GM12878 (cell line): ENCODE measurements at regions not wholly inside any gene's neighbourhood (a gene's known extent, or its start where the extent isn't known, plus 50 kb on each side); places are given as distances from the start of the nearest gene placed in this dataset.

ENCODE experiments used
- ATAC-seq: fragments of 200-7000 bp; cut with Tn5 transposase; 3 replicates; pipeline ENCODE4 v1.9.1; 2020; ENCODE audit warnings: mild to moderate bottlenecking, moderate library complexity
- BruUV-seq: library from RNA; stranded (reverse); fragments of 400-500 nt; replicated peaks from 2 replicates; lab custom pipeline; 2021; lab: Mats Ljungman, UMichigan
- CTCF ChIA-PET: fragments of 300-600 bp; sonication (Branson Sonifier 250); formaldehyde crosslinking; extraction: SDS; loops from one replicate; lab custom pipeline; 2021; ENCODE audit warnings: inconsistent platforms; lab: Yijun Ruan, JAX
- POLR2A ChIA-PET: fragments of 350-600 bp; formaldehyde crosslinking; extraction: SDS; loops from one replicate; lab custom pipeline; 2021; ENCODE audit warnings: inconsistent platforms; lab: Charles Lee
- RAD21 ChIA-PET: fragments of 300-600 bp; sonication (Branson Sonifier 250); formaldehyde crosslinking; loops from one replicate; lab custom pipeline; 2023; ENCODE audit warnings: antibody characterized with exemption; ENCODE audit not compliant: unreplicated experiment; lab: Charles Lee
- SMC1A ChIA-PET: fragments of 300-600 bp; sonication (Branson Sonifier 250); formaldehyde crosslinking; loops from one replicate; lab custom pipeline; 2023; ENCODE audit not compliant: unreplicated experiment, uncharacterized antibody; lab: Charles Lee
- DNase-seq: peaks from one replicate; pipeline ENCODE4 v3.0.0-alpha.2; 2011; ENCODE audit warnings: low read depth, low spot score
- FAIRE-seq: peaks from 3 replicates; lab custom pipeline; 2011; peaks lifted over from hg19 to GRCh38; lab: Jason Lieb, UNC
- H2AFZ ChIP-seq: 2 replicates; pipeline ENCODE4 v1.6.0; 2011; ENCODE audit warnings: low read depth, low read length, control low read depth; ENCODE audit not compliant: control insufficient read depth
- H3K27ac ChIP-seq: 2 replicates; pipeline ENCODE4 v1.5.1; 2011; ENCODE audit warnings: control low read depth; ENCODE audit not compliant: control insufficient read depth, insufficient read depth
- H3K27me3 ChIP-seq, 2 experiments: replicated peaks in 1 of 2; 2 replicates each; pipeline versions ENCODE4 v1.6.0 to v1.6.1; 2011; ENCODE audit warnings: low read length in 1 of 2; ENCODE audit not compliant: control insufficient read depth in 2 of 2, insufficient read depth in 2 of 2
- H3K36me3 ChIP-seq, 2 experiments: 2 replicates each; pipeline ENCODE4 v1.5.1; 2011; ENCODE audit warnings: low read length in 1 of 2; ENCODE audit not compliant: control insufficient read depth in 2 of 2, insufficient read depth in 2 of 2
- H3K4me1 ChIP-seq: 2 replicates; pipeline ENCODE4 v1.6.1; 2011; ENCODE audit warnings: mild to moderate bottlenecking, low read length, moderate library complexity, mixed read lengths; ENCODE audit not compliant: control insufficient read depth, insufficient read depth
- H3K4me2 ChIP-seq: 2 replicates; pipeline ENCODE4 v1.6.0; 2011; ENCODE audit warnings: control low read depth; ENCODE audit not compliant: control insufficient read depth, insufficient read depth
- H3K4me3 ChIP-seq: fragments of 200-600 bp; sonication (generic); 2 replicates; pipeline ENCODE4 v1.5.1; 2016
- H3K79me2 ChIP-seq: 2 replicates; pipeline ENCODE4 v1.6.0; 2011; ENCODE audit warnings: low read length; ENCODE audit not compliant: control insufficient read depth, insufficient read depth
- H3K9ac ChIP-seq: 2 replicates; pipeline ENCODE4 v1.8.0; 2011; ENCODE audit warnings: low read length, control low read depth, mixed read lengths; ENCODE audit not compliant: control insufficient read depth, insufficient read depth
- H3K9me3 ChIP-seq: replicated peaks from 3 replicates; pipeline ENCODE4 v1.5.1; 2011; ENCODE audit warnings: mild to moderate bottlenecking, low read length; ENCODE audit not compliant: control insufficient read depth, insufficient read depth
- H4K20me1 ChIP-seq: 2 replicates; pipeline ENCODE4 v1.6.0; 2011; ENCODE audit not compliant: control insufficient read depth, insufficient read depth
- CEBPB ChIP-seq, 2 experiments: fragments of 150-350 bp in 1 of 2; IDR thresholded peaks; 2 replicates each; pipeline ENCODE4 v1.6.1; 2012 to 2014; ENCODE audit warnings: low read depth in 2 of 2, low read length in 2 of 2, borderline replicate concordance in 1 of 2, inconsistent platforms in 1 of 2
- EP300 ChIP-seq, 2 experiments: fragments of 150-350 bp in 1 of 2; IDR thresholded peaks; 2 replicates each; pipeline ENCODE4 v1.6.1; 2011 to 2012; ENCODE audit warnings: low read depth in 2 of 2, low read length in 2 of 2, borderline replicate concordance in 1 of 2, improper control_type of control experiment in 1 of 2, inconsistent platforms in 1 of 2; ENCODE audit not compliant: control insufficient read depth in 1 of 2
- HCFC1 ChIP-seq: fragments of 150-350 bp; IDR thresholded peaks from 2 replicates; pipeline ENCODE4 v1.6.1; 2014; ENCODE audit warnings: low read length
- IRF4 ChIP-seq: IDR thresholded peaks from 2 replicates; pipeline ENCODE4 v1.6.1; 2011; ENCODE audit warnings: low read depth, low read length
- NFIC ChIP-seq: IDR thresholded peaks from 2 replicates; pipeline ENCODE4 v1.6.1; 2012; ENCODE audit warnings: low read depth, mild to moderate bottlenecking, inconsistent platforms, low read length, moderate library complexity
- STAT1 ChIP-seq: fragments of 450-650 bp; conservative IDR thresholded peaks from 2 replicates; pipeline ENCODE4 v1.6.1; 2014; ENCODE audit warnings: antibody characterized with exemption, mild to moderate bottlenecking
- TCF7 ChIP-seq: IDR thresholded peaks from 2 replicates; pipeline ENCODE4 v1.6.1; 2014; ENCODE audit warnings: antibody characterized with exemption, borderline replicate concordance
- ZBED1 ChIP-seq: IDR thresholded peaks from 2 replicates; pipeline ENCODE4 v1.6.1; 2016; ENCODE audit warnings: borderline replicate concordance
- ZNF274 ChIP-seq: IDR thresholded peaks from one replicate; pipeline ENCODE4 v1.8.0; 2011; ENCODE audit not compliant: insufficient read length, insufficient read depth
- ZNF384 ChIP-seq: IDR thresholded peaks from 2 replicates; pipeline ENCODE4 v1.6.1; 2012; ENCODE audit warnings: low read depth, mild to moderate bottlenecking, low read length, improper control_type of control experiment, borderline replicate concordance
- WGBS: methylation state at CpG from one replicate; pipeline ENCODE4 v1.1.6; 2016; ENCODE audit warnings: low lambda C conversion rate; ENCODE audit not compliant: insufficient replicate concordance, insufficient coverage; ENCODE audit errors: missing lambda C conversion rate; 5-methylcytosine and 5-hydroxymethylcytosine counted together
- in situ Hi-C: fragments of 300-500 bp; cut with MboI; formaldehyde crosslinking; loops from 9 replicates; pipeline ENCODE4 v1.14.3; 2018; ENCODE audit warnings: mixed read lengths
- intact Hi-C: fragments of 100-400 bp; cut with micrococcal nuclease; formaldehyde crosslinking; loops from one replicate; pipeline ENCODE4 v1.14.2; 2022; ENCODE audit not compliant: unreplicated experiment
- TF ChIP-seq, protein P1 (sequence below): fragments of 450-650 bp; IDR thresholded peaks from 2 replicates; pipeline ENCODE4 v1.6.1; 2016; ENCODE audit warnings: mild to moderate bottlenecking
- TF ChIP-seq, protein P2 (sequence below): fragments of 450-650 bp; IDR thresholded peaks from 2 replicates; pipeline ENCODE4 v1.6.1; 2017; ENCODE audit warnings: mild to moderate bottlenecking
- TF ChIP-seq, protein P3 (sequence below): IDR thresholded peaks from 2 replicates; pipeline ENCODE4 v1.6.1; 2012; ENCODE audit warnings: improper control_type of control experiment, low read depth, low read length; ENCODE audit not compliant: insufficient replicate concordance

DNA sequence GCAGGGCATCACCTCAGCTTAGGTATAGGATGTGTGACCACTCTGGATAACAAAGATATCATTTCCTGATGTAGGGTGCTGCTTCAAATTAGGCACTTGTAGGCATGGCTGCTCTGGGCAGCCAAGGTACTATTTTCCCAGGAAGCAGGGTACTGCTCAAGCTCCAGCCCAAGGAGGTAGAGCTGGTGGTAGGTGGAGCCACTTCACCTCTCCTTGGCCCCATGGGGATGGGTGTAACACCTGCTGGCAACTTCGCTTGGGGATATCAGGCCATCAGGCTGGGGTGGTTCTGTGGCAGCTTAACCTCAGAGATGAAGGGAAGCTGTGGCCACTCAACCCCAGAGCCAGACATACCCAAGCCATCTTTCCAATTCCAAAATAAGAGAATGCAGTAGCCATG is 147.1 kb upstream of the IGF1R start (continued):
- TF ChIP-seq, protein P1, sequence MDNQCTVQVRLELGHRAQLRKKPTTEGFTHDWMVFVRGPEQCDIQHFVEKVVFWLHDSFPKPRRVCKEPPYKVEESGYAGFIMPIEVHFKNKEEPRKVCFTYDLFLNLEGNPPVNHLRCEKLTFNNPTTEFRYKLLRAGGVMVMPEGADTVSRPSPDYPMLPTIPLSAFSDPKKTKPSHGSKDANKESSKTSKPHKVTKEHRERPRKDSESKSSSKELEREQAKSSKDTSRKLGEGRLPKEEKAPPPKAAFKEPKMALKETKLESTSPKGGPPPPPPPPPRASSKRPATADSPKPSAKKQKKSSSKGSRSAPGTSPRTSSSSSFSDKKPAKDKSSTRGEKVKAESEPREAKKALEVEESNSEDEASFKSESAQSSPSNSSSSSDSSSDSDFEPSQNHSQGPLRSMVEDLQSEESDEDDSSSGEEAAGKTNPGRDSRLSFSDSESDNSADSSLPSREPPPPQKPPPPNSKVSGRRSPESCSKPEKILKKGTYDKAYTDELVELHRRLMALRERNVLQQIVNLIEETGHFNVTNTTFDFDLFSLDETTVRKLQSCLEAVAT: no peak
- TF ChIP-seq TCF7 (no peak), HCFC1 (no peak), ZNF274 (no peak), ZBED1 (no peak)
- TF ChIP-seq, protein P2, sequence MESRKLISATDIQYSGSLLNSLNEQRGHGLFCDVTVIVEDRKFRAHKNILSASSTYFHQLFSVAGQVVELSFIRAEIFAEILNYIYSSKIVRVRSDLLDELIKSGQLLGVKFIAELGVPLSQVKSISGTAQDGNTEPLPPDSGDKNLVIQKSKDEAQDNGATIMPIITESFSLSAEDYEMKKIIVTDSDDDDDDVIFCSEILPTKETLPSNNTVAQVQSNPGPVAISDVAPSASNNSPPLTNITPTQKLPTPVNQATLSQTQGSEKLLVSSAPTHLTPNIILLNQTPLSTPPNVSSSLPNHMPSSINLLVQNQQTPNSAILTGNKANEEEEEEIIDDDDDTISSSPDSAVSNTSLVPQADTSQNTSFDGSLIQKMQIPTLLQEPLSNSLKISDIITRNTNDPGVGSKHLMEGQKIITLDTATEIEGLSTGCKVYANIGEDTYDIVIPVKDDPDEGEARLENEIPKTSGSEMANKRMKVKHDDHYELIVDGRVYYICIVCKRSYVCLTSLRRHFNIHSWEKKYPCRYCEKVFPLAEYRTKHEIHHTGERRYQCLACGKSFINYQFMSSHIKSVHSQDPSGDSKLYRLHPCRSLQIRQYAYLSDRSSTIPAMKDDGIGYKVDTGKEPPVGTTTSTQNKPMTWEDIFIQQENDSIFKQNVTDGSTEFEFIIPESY: no peak
- TF ChIP-seq, all 136 proteins: peak for 0

DNA sequence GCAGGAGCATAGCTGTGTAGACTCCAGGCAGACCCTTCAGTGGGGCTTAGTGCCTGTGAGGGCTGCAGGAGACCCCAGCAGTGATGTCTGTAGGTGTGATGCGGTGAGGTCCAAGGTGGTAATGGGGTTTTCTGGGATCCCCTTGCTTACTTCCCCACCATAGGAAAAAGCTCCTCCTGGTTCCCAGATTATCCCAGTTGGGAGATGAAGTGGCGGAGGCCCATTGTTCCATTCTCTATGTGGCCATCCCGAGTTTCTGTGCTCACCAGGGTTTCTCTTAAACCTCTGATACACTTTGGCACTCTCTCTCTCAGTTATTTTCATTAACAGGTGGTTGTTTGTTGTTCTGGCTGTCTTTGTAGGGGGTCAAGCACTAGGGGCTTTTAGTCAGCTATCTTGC is 146.7 kb upstream of the IGF1R start:
- Histone ChIP-seq H3K9me3 (no peaks in the 10 kb centered on the region; the same call in 2 of the 3 replicates), H3K4me1 (no peaks in the 10 kb centered on the region), H3K4me3 (no peak overlapping the region), H3K27me3 (no peaks in the 10 kb centered on the region; a peak in 1 of 4 replicates), H3K4me2 (no peak overlapping the region), H3K79me2 (no peaks in the 10 kb centered on the region), H4K20me1 (no peaks in the 10 kb centered on the region), H3K27ac (no peak overlapping the region), H3K9ac (no peak overlapping the region), H3K36me3 (no peaks in the 10 kb centered on the region), H2AFZ (no peak overlapping the region)
- in situ Hi-C loops: no loop called here
- no peak for DNase-seq
- no peak for FAIRE-seq
- no TSS peak for BruUV-seq
- WGBS: 11% methylated on average over 3 of the region's 3 CpGs
- no peak for ATAC-seq
- POLR2A ChIA-PET: no interaction called here
- RAD21 ChIA-PET: no interaction called here
- SMC1A ChIA-PET: no interaction called here
- intact Hi-C loops: no loop called here
- CTCF ChIA-PET: no interaction called here
- TF ChIP-seq CEBPB (IDR thresholded peaks at IDR 0.05; ENCODE audit: borderline replicate concordance in 1 of 2, low read depth in 2 of 2, low read length in 2 of 2): no peak
- no peak for TF ChIP-seq STAT1
- TF ChIP-seq, protein P3, sequence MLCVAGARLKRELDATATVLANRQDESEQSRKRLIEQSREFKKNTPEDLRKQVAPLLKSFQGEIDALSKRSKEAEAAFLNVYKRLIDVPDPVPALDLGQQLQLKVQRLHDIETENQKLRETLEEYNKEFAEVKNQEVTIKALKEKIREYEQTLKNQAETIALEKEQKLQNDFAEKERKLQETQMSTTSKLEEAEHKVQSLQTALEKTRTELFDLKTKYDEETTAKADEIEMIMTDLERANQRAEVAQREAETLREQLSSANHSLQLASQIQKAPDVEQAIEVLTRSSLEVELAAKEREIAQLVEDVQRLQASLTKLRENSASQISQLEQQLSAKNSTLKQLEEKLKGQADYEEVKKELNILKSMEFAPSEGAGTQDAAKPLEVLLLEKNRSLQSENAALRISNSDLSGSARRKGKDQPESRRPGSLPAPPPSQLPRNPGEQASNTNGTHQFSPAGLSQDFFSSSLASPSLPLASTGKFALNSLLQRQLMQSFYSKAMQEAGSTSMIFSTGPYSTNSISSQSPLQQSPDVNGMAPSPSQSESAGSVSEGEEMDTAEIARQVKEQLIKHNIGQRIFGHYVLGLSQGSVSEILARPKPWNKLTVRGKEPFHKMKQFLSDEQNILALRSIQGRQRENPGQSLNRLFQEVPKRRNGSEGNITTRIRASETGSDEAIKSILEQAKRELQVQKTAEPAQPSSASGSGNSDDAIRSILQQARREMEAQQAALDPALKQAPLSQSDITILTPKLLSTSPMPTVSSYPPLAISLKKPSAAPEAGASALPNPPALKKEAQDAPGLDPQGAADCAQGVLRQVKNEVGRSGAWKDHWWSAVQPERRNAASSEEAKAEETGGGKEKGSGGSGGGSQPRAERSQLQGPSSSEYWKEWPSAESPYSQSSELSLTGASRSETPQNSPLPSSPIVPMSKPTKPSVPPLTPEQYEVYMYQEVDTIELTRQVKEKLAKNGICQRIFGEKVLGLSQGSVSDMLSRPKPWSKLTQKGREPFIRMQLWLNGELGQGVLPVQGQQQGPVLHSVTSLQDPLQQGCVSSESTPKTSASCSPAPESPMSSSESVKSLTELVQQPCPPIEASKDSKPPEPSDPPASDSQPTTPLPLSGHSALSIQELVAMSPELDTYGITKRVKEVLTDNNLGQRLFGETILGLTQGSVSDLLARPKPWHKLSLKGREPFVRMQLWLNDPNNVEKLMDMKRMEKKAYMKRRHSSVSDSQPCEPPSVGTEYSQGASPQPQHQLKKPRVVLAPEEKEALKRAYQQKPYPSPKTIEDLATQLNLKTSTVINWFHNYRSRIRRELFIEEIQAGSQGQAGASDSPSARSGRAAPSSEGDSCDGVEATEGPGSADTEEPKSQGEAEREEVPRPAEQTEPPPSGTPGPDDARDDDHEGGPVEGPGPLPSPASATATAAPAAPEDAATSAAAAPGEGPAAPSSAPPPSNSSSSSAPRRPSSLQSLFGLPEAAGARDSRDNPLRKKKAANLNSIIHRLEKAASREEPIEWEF: no peak
- no peak for TF ChIP-seq NFIC
- no peak for TF ChIP-seq ZNF384
- no peak for TF ChIP-seq EP300 (IDR thresholded peaks at IDR 0.05; ENCODE audit: borderline replicate concordance in 1 of 2, control insufficient read depth in 1 of 2, low read depth in 2 of 2, low read length in 2 of 2)
- TF ChIP-seq IRF4: no peak
